T-helper 17 cell (primary cell): ENCODE measurements at regions not wholly inside any gene's neighbourhood (a gene's known extent, or its start where the extent isn't known, plus 50 kb on each side); places are given as distances from the start of the nearest gene placed in this dataset.

Experiments
- ATAC-seq: fragments of 150-1000 bp; cut with Tn5 transposase; 2 replicates; pipeline ENCODE4 v1.10.0; 2021; ENCODE audit warnings: mild to moderate bottlenecking, moderate library complexity
- DNase-seq, 3 donors: peaks; one replicate each; pipeline versions ENCODE4 v3.0.0 to v3.0.0-alpha.2; 2020 to 2021
- H3K9me3 ChIP-seq: one replicate; pipeline ENCODE4 v1.7.0; 2013; ENCODE audit warnings: low read length, mild to moderate bottlenecking; ENCODE audit not compliant: control insufficient read depth, poor library complexity, severe bottlenecking
- H3K27ac Mint-ChIP-seq: one replicate; pipeline ENCODE4 v1.8.0; 2022; ENCODE audit warnings: mild to moderate bottlenecking, moderate library complexity, mixed read lengths
- H3K27me3 Mint-ChIP-seq: one replicate; pipeline ENCODE4 v1.8.0; 2022; ENCODE audit warnings: mixed read lengths
- H3K36me3 Mint-ChIP-seq: one replicate; pipeline ENCODE4 v1.8.0; 2022; ENCODE audit warnings: low read depth, mixed read lengths
- H3K4me1 Mint-ChIP-seq: one replicate; pipeline ENCODE4 v1.8.0; 2022; ENCODE audit warnings: mild to moderate bottlenecking, mixed read lengths
- H3K4me3 Mint-ChIP-seq: one replicate; pipeline ENCODE4 v1.8.0; 2022; ENCODE audit warnings: mild to moderate bottlenecking, moderate library complexity, mixed read lengths

GRCh38 chr16:63697736-63698135 lies 1424.1 kb downstream of the CDH11 start:
- no peak overlapping the region for H3K27ac Mint-ChIP-seq
- H3K36me3 Mint-ChIP-seq = no peaks in the 10 kb centered on the region
- no peak for ATAC-seq

GRCh38 chr16:63695347-63695746 lies 1426.5 kb downstream of the CDH11 start:
- Mint-ChIP-seq H3K27me3 (no peaks in the 10 kb centered on the region), H3K36me3 (no peaks in the 10 kb centered on the region), H3K4me3 (no peak overlapping the region), H3K4me1 (no peaks in the 10 kb centered on the region), H3K27ac (no peak overlapping the region)
- H3K9me3 ChIP-seq = peaks cover 2% of the 10 kb centered on the region
- ATAC-seq = no peak
- no peak for DNase-seq

More at GRCh38 chr16:63697736-63698135, 1424.1 kb downstream of the CDH11 start:
- H3K4me3 Mint-ChIP-seq = no peak overlapping the region
- no peaks in the 10 kb centered on the region for H3K4me1 Mint-ChIP-seq
- DNase-seq = no peak
- no peaks in the 10 kb centered on the region for H3K27me3 Mint-ChIP-seq
- H3K9me3 ChIP-seq = peaks cover 2% of the 10 kb centered on the region

GRCh38 chr16:63690961-63691360 lies 1430.9 kb downstream of the CDH11 start:
- Mint-ChIP-seq H3K27me3 (no peaks in the 10 kb centered on the region), H3K4me3 (no peak overlapping the region), H3K4me1 (no peaks in the 10 kb centered on the region), H3K27ac (no peak overlapping the region), H3K36me3 (no peaks in the 10 kb centered on the region)
- ATAC-seq (no peak), DNase-seq (no peak)
- H3K9me3 ChIP-seq = peaks cover 5% of the 10 kb centered on the region

- no peaks in the 10 kb centered on the region for H3K4me1 Mint-ChIP-seq
- no peak overlapping the region for H3K4me3 Mint-ChIP-seq
- peaks cover 5% of the 10 kb centered on the region for H3K9me3 ChIP-seq
These were observed 1431.6 kb downstream of the CDH11 start for GRCh38 chr16:63690267-63690666.

GRCh38 chr16:63689068-63689467 lies 1432.8 kb downstream of the CDH11 start:
- H3K27me3 Mint-ChIP-seq = no peaks in the 10 kb centered on the region
- peaks cover 3% of the 10 kb centered on the region for H3K9me3 ChIP-seq
- ATAC-seq (no peak), DNase-seq (no peak)
- no peaks in the 10 kb centered on the region for H3K4me1 Mint-ChIP-seq
- no peaks in the 10 kb centered on the region for H3K36me3 Mint-ChIP-seq
- no peak overlapping the region for H3K4me3 Mint-ChIP-seq
- no peak overlapping the region for H3K27ac Mint-ChIP-seq

More at GRCh38 chr16:63690267-63690666, 1431.6 kb downstream of the CDH11 start:
- Mint-ChIP-seq H3K27ac (no peak overlapping the region), H3K27me3 (no peaks in the 10 kb centered on the region), H3K36me3 (no peaks in the 10 kb centered on the region)
- ATAC-seq (no peak), DNase-seq (no peak)

GRCh38 chr16:63684149-63685101 lies 1437.4 kb downstream of the CDH11 start:
- Mint-ChIP-seq H3K27me3 (no peaks in the 10 kb centered on the region), H3K4me1 (no peaks in the 10 kb centered on the region), H3K36me3 (no peaks in the 10 kb centered on the region), H3K27ac (no peak overlapping the region), H3K4me3 (no peak overlapping the region)
- DNase-seq (no peak), ATAC-seq (no peak)
- peaks cover 3% of the 10 kb centered on the region for H3K9me3 ChIP-seq

GRCh38 chr16:63682844-63683243 lies 1439.0 kb downstream of the CDH11 start:
- H3K9me3 ChIP-seq = peaks cover 3% of the 10 kb centered on the region
- DNase-seq (no peak), ATAC-seq (no peak)
- no peaks in the 10 kb centered on the region for H3K4me1 Mint-ChIP-seq
- H3K27ac Mint-ChIP-seq = no peak overlapping the region
- H3K27me3 Mint-ChIP-seq = no peaks in the 10 kb centered on the region
- no peaks in the 10 kb centered on the region for H3K36me3 Mint-ChIP-seq
- H3K4me3 Mint-ChIP-seq = no peak overlapping the region

- Mint-ChIP-seq H3K27me3 (no peaks in the 10 kb centered on the region), H3K36me3 (no peaks in the 10 kb centered on the region), H3K4me3 (no peak overlapping the region), H3K4me1 (no peaks in the 10 kb centered on the region), H3K27ac (no peak overlapping the region)
- no peaks in the 10 kb centered on the region for H3K9me3 ChIP-seq
- DNase-seq (no peak), ATAC-seq (no peak)
These were observed 1449.4 kb downstream of the CDH11 start for GRCh38 chr16:63672493-63672892.

GRCh38 chr16:63663155-63663554 lies 1458.7 kb downstream of the CDH11 start:
- Mint-ChIP-seq H3K4me1 (no peaks in the 10 kb centered on the region), H3K4me3 (no peak overlapping the region)

GRCh38 chr16:63655846-63656245 lies 1466.0 kb downstream of the CDH11 start:
- Mint-ChIP-seq H3K4me3 (no peak overlapping the region), H3K27ac (no peak overlapping the region), H3K27me3 (no peaks in the 10 kb centered on the region), H3K36me3 (no peaks in the 10 kb centered on the region), H3K4me1 (no peaks in the 10 kb centered on the region)
- no peak for DNase-seq
- no peak for ATAC-seq
- H3K9me3 ChIP-seq = no peaks in the 10 kb centered on the region

More at GRCh38 chr16:63663155-63663554, 1458.7 kb downstream of the CDH11 start:
- no peaks in the 10 kb centered on the region for H3K9me3 ChIP-seq
- ATAC-seq = no peak
- Mint-ChIP-seq H3K36me3 (no peaks in the 10 kb centered on the region), H3K27ac (no peak overlapping the region), H3K27me3 (no peaks in the 10 kb centered on the region)
- DNase-seq = no peak

- no peak for ATAC-seq
- no peak overlapping the region for H3K27ac Mint-ChIP-seq
These were observed 1468.6 kb downstream of the CDH11 start for GRCh38 chr16:63653044-63653839.

GRCh38 chr16:63652091-63652490 lies 1469.8 kb downstream of the CDH11 start:
- no peaks in the 10 kb centered on the region for H3K9me3 ChIP-seq
- H3K27me3 Mint-ChIP-seq = no peaks in the 10 kb centered on the region
- no peak overlapping the region for H3K27ac Mint-ChIP-seq
- no peak overlapping the region for H3K4me3 Mint-ChIP-seq
- no peaks in the 10 kb centered on the region for H3K36me3 Mint-ChIP-seq
- no peak for ATAC-seq
- no peak for DNase-seq
- H3K4me1 Mint-ChIP-seq = no peaks in the 10 kb centered on the region

More at GRCh38 chr16:63653044-63653839, 1468.6 kb downstream of the CDH11 start:
- DNase-seq = no peak
- Mint-ChIP-seq H3K27me3 (no peaks in the 10 kb centered on the region), H3K4me3 (no peak overlapping the region), H3K4me1 (no peaks in the 10 kb centered on the region), H3K36me3 (no peaks in the 10 kb centered on the region)
- H3K9me3 ChIP-seq = no peaks in the 10 kb centered on the region

GRCh38 chr16:63650550-63650949 lies 1471.3 kb downstream of the CDH11 start:
- H3K4me3 Mint-ChIP-seq = no peak overlapping the region
- H3K9me3 ChIP-seq = no peaks in the 10 kb centered on the region
- H3K27ac Mint-ChIP-seq = no peak overlapping the region
- H3K4me1 Mint-ChIP-seq = no peaks in the 10 kb centered on the region
- no peaks in the 10 kb centered on the region for H3K36me3 Mint-ChIP-seq
- no peak for ATAC-seq
- no peak for DNase-seq
- no peaks in the 10 kb centered on the region for H3K27me3 Mint-ChIP-seq
